Esophagus (tissue), 2 donors: ENCODE measurements at regions not wholly inside any gene's neighbourhood (a gene's known extent, or its start where the extent isn't known, plus 50 kb on each side); places are given as distances from the start of the nearest gene placed in this dataset.

Source experiments
- H3K27ac ChIP-seq, 2 donors: one replicate each; pipeline ENCODE4 v1.5.1; 2013; ENCODE audit warnings: low read depth in 2 of 2, mild to moderate bottlenecking in 2 of 2, inconsistent platforms in 1 of 2, low read length in 1 of 2, moderate library complexity in 1 of 2
- H3K27me3 ChIP-seq, 2 donors: one replicate each; pipeline ENCODE4 v1.6.1; 2013; ENCODE audit warnings: low read length in 2 of 2, control low read depth in 1 of 2, mild to moderate bottlenecking in 1 of 2; ENCODE audit not compliant: insufficient read depth in 2 of 2, control insufficient read depth in 1 of 2
- H3K36me3 ChIP-seq, 2 donors: one replicate each; pipeline ENCODE4 v1.6.1; 2013; ENCODE audit warnings: low read length in 1 of 2; ENCODE audit not compliant: control insufficient read depth in 2 of 2, insufficient read depth in 2 of 2
- H3K4me1 ChIP-seq, 2 donors: one replicate each; pipeline ENCODE4 v1.6.1; 2013; ENCODE audit warnings: low read length in 1 of 2; ENCODE audit not compliant: control insufficient read depth in 2 of 2, insufficient read depth in 2 of 2
- H3K4me3 ChIP-seq, 2 donors: one replicate each; pipeline ENCODE4 v1.5.1; 2013; ENCODE audit warnings: low read length in 2 of 2, mild to moderate bottlenecking in 2 of 2, low read depth in 1 of 2, moderate library complexity in 1 of 2
- H3K9me3 ChIP-seq, 2 donors: one replicate each; pipeline ENCODE4 v1.6.1; 2013; ENCODE audit warnings: mild to moderate bottlenecking in 2 of 2, low read depth in 1 of 2, low read length in 1 of 2, moderate library complexity in 1 of 2; ENCODE audit not compliant: control insufficient read depth in 2 of 2, insufficient read depth in 1 of 2
- WGBS, 2 donors: extraction: QIAGEN DNeasy Blood & Tissue Kit; methylation state at CpG; one replicate each; pipeline ENCODE4 v1.1.7; 2013; 5-methylcytosine and 5-hydroxymethylcytosine counted together
- donor health status: healthy with polysubstance abuse.
- donor health status: Bipolar disorder and iron deficiency.

DNA sequence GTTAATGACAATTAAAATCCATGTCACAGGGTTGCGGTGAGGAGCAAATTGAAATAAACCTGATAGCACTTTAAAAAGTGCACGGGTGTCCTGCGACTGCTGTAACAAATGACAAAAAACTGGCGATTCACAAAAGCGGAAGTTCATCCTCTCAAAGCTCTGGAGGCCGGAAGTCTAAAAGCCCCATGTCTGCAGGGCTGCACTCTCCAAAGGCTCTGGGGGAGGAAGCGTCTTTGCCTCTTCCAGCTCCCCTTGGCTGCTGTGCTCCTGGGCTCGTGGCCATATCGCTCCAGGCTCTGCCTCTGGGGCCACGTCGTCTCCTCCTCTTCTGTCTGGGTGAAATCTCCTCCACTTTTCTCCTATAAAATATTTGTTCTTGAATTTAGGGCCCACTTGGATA is 273.9 kb upstream of the IRX2 start:
- WGBS, 2 donors, result 76 to 78% methylated on average over 11 of the region's 11 CpGs
- Histone ChIP-seq H3K9me3 (no peaks in the 10 kb centered on the region), H3K4me1 (no peaks in the 10 kb centered on the region), H3K27ac (no peak overlapping the region), H3K4me3 (no peak overlapping the region), H3K36me3 (no peaks in the 10 kb centered on the region), H3K27me3 (no peaks in the 10 kb centered on the region)

GRCh38 chr5:3024976-3025375 is 273.5 kb upstream of the IRX2 start:
- H3K36me3 ChIP-seq, result no peaks in the 10 kb centered on the region
- 84 to 86% methylated on average over 6 of the region's 6 CpGs for WGBS, 2 donors
- H3K4me1 ChIP-seq, result no peaks in the 10 kb centered on the region
- H3K9me3 ChIP-seq, result no peaks in the 10 kb centered on the region
- H3K27ac ChIP-seq, result no peak overlapping the region
- no peaks in the 10 kb centered on the region for H3K27me3 ChIP-seq
- H3K4me3 ChIP-seq, result no peak overlapping the region

DNA sequence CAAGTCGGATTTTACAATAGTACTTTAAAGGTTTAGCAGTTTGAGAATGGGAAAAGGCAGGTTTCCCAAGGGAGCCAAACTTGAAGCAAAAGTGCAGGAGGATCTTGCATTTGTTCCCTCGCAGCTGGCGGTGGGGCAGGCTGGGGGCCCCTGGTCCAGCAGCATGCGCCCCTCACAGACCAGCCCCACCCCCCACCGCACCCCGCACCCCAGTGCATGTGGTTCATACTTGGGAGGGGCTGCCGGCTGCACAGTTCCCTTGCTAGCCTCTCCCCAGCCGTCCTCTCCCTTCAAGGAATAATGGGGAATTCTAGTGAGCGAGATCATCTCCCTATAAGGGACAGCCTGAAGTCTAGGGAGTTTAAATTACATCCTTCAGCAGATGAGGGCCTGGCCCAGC is 273.1 kb upstream of the IRX2 start:
- Histone ChIP-seq H3K27ac (no peak overlapping the region), H3K9me3 (no peaks in the 10 kb centered on the region), H3K36me3 (no peaks in the 10 kb centered on the region), H3K4me1 (no peaks in the 10 kb centered on the region), H3K27me3 (no peaks in the 10 kb centered on the region), H3K4me3 (no peak overlapping the region)
- WGBS, 2 donors, result 75 to 77% methylated on average over 7 to 9 of the region's 9 CpGs

GRCh38 chr5:3024126-3024525 is 272.6 kb upstream of the IRX2 start:
- H3K4me3 ChIP-seq, result no peak overlapping the region
- no peaks in the 10 kb centered on the region for H3K36me3 ChIP-seq
- no peaks in the 10 kb centered on the region for H3K4me1 ChIP-seq
- WGBS, 2 donors, result 78 to 79% methylated on average over 9 of the region's 9 CpGs
- H3K27ac ChIP-seq, result no peak overlapping the region
- no peaks in the 10 kb centered on the region for H3K9me3 ChIP-seq
- no peaks in the 10 kb centered on the region for H3K27me3 ChIP-seq

- Histone ChIP-seq H3K4me1 (no peaks in the 10 kb centered on the region), H3K9me3 (no peaks in the 10 kb centered on the region), H3K27me3 (no peaks in the 10 kb centered on the region), H3K27ac (no peak overlapping the region), H3K36me3 (no peaks in the 10 kb centered on the region), H3K4me3 (no peak overlapping the region)
- WGBS, 2 donors, result 79 to 80% methylated on average over 12 of the region's 12 CpGs
These were observed 272.2 kb upstream of the IRX2 start for GRCh38 chr5:3023656-3024055.

DNA sequence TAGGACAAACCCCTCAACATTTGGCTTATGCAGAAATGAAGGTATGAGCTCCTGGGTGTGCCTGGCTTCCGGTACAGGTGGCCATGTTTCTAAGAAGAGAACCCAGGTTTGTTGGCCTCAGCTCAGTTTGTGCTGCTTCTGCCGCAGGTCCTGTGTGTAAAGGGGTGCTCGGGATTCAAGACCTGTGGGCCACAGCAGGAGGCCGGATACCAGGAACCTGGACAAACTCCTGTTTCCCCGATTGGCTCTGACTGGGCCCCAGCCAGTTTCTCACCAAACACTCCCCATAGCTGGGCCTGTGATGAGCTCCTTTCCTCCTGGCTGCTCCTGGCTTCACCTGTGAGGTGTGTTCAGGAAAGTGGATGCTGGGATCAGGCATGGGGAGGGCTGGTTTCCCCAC is 271.2 kb upstream of the IRX2 start:
- Histone ChIP-seq H3K27me3 (no peaks in the 10 kb centered on the region), H3K9me3 (no peaks in the 10 kb centered on the region), H3K4me1 (no peaks in the 10 kb centered on the region), H3K27ac (no peak overlapping the region), H3K4me3 (no peak overlapping the region), H3K36me3 (no peaks in the 10 kb centered on the region)
- WGBS, 2 donors, result 83 to 87% methylated on average over 5 of the region's 5 CpGs

- H3K4me3 ChIP-seq, result no peak overlapping the region
- H3K9me3 ChIP-seq, result no peaks in the 10 kb centered on the region
- H3K36me3 ChIP-seq, result no peaks in the 10 kb centered on the region
- WGBS, 2 donors, result 89 to 95% methylated on average over 6 of the region's 6 CpGs
- no peaks in the 10 kb centered on the region for H3K4me1 ChIP-seq
- H3K27me3 ChIP-seq, result no peaks in the 10 kb centered on the region
- H3K27ac ChIP-seq, result no peak overlapping the region
These were observed 268.9 kb upstream of the IRX2 start for GRCh38 chr5:3020426-3020825.

DNA sequence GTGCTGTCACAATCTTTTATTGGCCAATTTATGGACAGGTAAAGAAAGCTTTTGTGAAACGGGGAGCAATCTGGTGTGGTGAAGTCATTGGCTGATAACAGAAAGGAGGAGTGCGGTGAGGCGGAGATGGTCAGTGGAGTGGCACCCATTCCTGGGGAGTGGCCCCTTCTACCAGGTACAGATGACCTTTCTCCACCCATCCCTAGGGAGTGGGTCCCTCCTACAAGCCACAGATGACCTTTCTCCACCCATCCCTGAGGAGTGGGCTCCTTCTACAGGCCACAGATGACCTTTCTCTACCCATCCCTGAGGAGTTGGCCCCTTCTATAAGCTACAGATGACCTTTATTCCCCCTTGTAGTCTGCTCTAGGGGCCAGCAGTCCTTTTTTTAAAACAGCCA is 267.6 kb upstream of the IRX2 start:
- H3K9me3 ChIP-seq, result no peaks in the 10 kb centered on the region
- H3K36me3 ChIP-seq, result no peaks in the 10 kb centered on the region
- H3K4me3 ChIP-seq, result no peak overlapping the region
- 64 to 89% methylated on average over 3 of the region's 3 CpGs for WGBS, 2 donors
- H3K27me3 ChIP-seq, result no peaks in the 10 kb centered on the region
- H3K4me1 ChIP-seq, result no peaks in the 10 kb centered on the region
- no peak overlapping the region for H3K27ac ChIP-seq

GRCh38 chr5:3011764-3012017 is 260.2 kb upstream of the IRX2 start:
- Histone ChIP-seq H3K27ac (no peak overlapping the region), H3K4me3 (no peak overlapping the region), H3K4me1 (no peaks in the 10 kb centered on the region), H3K27me3 (no peaks in the 10 kb centered on the region), H3K36me3 (no peaks in the 10 kb centered on the region), H3K9me3 (no peaks in the 10 kb centered on the region)
- 68 to 90% methylated on average over 3 of the region's 3 CpGs for WGBS, 2 donors

DNA sequence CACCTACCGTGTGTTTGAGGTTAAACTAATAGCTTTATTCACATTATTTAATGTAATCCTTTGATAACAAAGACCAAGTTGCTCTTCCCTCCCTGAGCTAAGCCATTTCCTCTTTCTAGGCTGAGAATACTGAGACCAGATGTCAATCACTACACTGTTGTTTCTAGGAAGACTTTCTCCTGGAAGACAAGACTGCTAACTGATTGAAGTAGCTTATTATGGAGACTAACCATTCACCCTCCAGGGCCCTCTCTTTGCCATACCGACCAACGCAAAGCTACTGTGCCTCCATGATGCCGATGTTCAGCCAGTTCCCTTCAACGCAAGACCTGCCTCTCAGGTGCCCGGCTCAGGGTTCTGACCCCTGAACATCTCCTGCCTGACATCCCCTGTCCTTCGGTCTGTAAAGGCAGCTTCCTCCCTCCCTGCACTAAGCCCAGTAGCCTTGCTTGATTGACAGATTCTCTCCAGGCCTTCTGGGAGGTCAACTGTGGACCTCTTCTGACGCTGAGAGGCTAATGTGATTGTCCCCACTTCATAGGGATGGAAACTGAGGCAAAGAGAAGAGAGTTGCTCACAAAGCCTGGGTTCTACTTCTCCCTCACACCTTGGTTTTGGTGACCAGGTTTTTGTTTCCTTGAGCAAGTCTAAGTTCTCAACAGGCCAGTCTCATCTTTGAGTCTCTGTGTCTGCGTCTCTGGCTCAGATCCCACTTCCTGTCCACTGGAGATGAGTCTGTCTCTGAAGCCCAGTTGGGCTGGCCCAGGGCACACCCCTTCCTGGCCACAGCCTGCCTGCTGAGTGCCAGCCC is 259.7 kb upstream of the IRX2 start:
- Histone ChIP-seq H3K36me3 (no peaks in the 10 kb centered on the region), H3K27me3 (no peaks in the 10 kb centered on the region), H3K4me1 (no peaks in the 10 kb centered on the region), H3K4me3 (no peak overlapping the region), H3K9me3 (no peaks in the 10 kb centered on the region), H3K27ac (no peak overlapping the region)
- 83 to 84% methylated on average over 9 of the region's 9 CpGs for WGBS, 2 donors
